ENCODE measurements at regions not wholly inside any gene's neighbourhood (a gene's known extent, or its start where the extent isn't known, plus 50 kb on each side); places are given as distances from the start of the nearest gene placed in this dataset.
A peak's percentile ranks its signal among the peaks of the same experiment; 100 is the strongest.

GRCh38 chr1:30319765-30320580 lies 403.4 kb downstream of the MATN1 start:
- H3K9me3 Mint-ChIP-seq, result no peaks in the 10 kb centered on the region
- peaks cover 12% of the 10 kb centered on the region for H3K27me3 Mint-ChIP-seq (ENCODE audit: insufficient read depth, low read depth)
- Histone ChIP-seq H3K36me3 (no peaks in the 10 kb centered on the region), H2AFZ (replicated peaks) (no peak overlapping the region), H3F3A (ENCODE audit: low read depth) (no peaks in the 10 kb centered on the region), H3K27me3 (no peaks in the 10 kb centered on the region), H3K4me2 (no peak overlapping the region), H3K79me2 (ENCODE audit: low read depth) (no peaks in the 10 kb centered on the region), H3K9me3 (ENCODE audit: low read depth) (no peaks in the 10 kb centered on the region), H4K20me1 (ENCODE audit: low read depth) (no peaks in the 10 kb centered on the region), H3K27ac (no peak overlapping the region), H3K4me1 (peaks cover 8% of the 10 kb centered on the region), H3K4me3 (no peak overlapping the region), H3K9ac (no peak overlapping the region)
- H3K4me1 Mint-ChIP-seq, result peaks cover 36% of the 10 kb centered on the region
- H3K4me3 Mint-ChIP-seq, result no peak overlapping the region
- H3K27ac Mint-ChIP-seq, result no peak overlapping the region
- H3K36me3 Mint-ChIP-seq, result no peaks in the 10 kb centered on the region
- no peak for DNase-seq (ENCODE audit: low spot score)
- no peak for TF ChIP-seq CTCF (IDR thresholded peaks at IDR 0.05)
- TF ChIP-seq EZH2phosphoT487 (IDR thresholded peaks at IDR 0.05), result no peak
- TF ChIP-seq EZH2 (IDR thresholded peaks at IDR 0.05), result no peak

DNA sequence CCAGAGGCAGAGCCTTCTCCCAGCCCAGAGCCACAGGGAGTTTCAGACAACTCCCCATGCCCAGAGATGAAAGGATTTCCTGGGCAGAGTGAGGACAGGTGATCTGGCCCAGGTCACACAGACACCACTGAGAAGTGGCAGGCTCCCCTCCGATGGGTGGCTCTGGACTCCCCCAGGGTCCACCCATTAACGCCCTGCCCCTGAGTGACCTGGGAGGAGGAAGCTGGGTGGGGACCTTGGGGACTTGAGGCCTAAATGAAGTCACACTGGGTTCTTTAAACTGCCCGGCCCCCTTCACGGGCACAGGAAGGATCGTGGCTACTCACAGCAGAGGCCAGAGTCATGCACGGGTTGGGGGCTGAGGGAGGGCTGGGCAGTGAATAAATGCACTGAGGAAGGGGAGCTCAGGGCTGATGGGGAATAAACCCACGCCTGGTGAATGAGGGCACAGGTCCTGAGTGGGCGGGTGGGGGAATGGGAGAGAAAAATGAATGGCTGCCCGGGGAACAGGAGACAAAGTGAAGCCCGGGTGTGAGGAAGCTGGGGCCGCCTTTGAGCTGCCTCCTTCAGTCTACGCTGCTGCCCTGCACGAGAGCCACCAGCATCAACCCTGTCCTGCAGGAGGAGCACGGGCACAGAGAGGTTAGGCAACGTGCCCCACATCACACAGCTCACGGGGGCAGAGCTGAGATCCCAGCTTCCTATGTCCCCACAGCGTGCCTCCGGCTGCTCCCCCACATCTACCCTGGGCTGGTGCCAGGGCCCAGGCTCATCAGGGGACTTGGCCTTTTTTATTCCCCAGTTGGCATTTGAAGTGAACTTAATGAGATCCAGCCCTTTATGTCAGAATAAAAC lies 404.3 kb downstream of the MATN1 start:
- Mint-ChIP-seq H3K27ac (peak overlapping the region; percentile 21), H3K36me3 (no peaks in the 10 kb centered on the region), H3K4me3 (no peak overlapping the region), H3K4me1 (peaks cover 36% of the 10 kb centered on the region), H3K9me3 (no peaks in the 10 kb centered on the region), H3K27me3 (ENCODE audit: insufficient read depth, low read depth) (peaks cover 17% of the 10 kb centered on the region)
- TF ChIP-seq EZH2phosphoT487 (IDR thresholded peaks at IDR 0.05) (no peak), EZH2 (IDR thresholded peaks at IDR 0.05) (no peak), CTCF (IDR thresholded peaks at IDR 0.05) (no peak)
- H3K9me3 ChIP-seq (ENCODE audit: low read depth), result no peaks in the 10 kb centered on the region
- no peaks in the 10 kb centered on the region for H3K27me3 ChIP-seq
- H3K27ac ChIP-seq, result no peak overlapping the region
- peaks cover 8% of the 10 kb centered on the region for H3K4me1 ChIP-seq
- H3K4me2 ChIP-seq, result no peak overlapping the region
- H3F3A ChIP-seq (ENCODE audit: low read depth), result no peaks in the 10 kb centered on the region
- H4K20me1 ChIP-seq (ENCODE audit: low read depth), result no peaks in the 10 kb centered on the region
- H3K36me3 ChIP-seq, result no peaks in the 10 kb centered on the region
- no peak for DNase-seq (ENCODE audit: low spot score)
- no peak overlapping the region for H2AFZ ChIP-seq (replicated peaks)
- H3K79me2 ChIP-seq (ENCODE audit: low read depth), result no peaks in the 10 kb centered on the region
- H3K4me3 ChIP-seq, result no peak overlapping the region
- no peak overlapping the region for H3K9ac ChIP-seq

GRCh38 chr1:30318413-30318812 lies 405.0 kb downstream of the MATN1 start:
- Mint-ChIP-seq H3K4me1 (peaks cover 29% of the 10 kb centered on the region), H3K27ac (peak overlapping the region; percentile 21), H3K36me3 (no peaks in the 10 kb centered on the region), H3K27me3 (ENCODE audit: insufficient read depth, low read depth) (peaks cover 17% of the 10 kb centered on the region), H3K4me3 (no peak overlapping the region), H3K9me3 (no peaks in the 10 kb centered on the region)
- H3K36me3 ChIP-seq, result no peaks in the 10 kb centered on the region
- TF ChIP-seq CTCF (IDR thresholded peaks at IDR 0.05) (peak; percentile 5), EZH2 (IDR thresholded peaks at IDR 0.05) (no peak)
- DNase-seq (ENCODE audit: low spot score), result no peak
- no peaks in the 10 kb centered on the region for H4K20me1 ChIP-seq (ENCODE audit: low read depth)
- H3K27ac ChIP-seq, result no peak overlapping the region
- no peaks in the 10 kb centered on the region for H3K27me3 ChIP-seq
- H2AFZ ChIP-seq (replicated peaks), result no peak overlapping the region
- peaks cover 8% of the 10 kb centered on the region for H3K4me1 ChIP-seq
- no peaks in the 10 kb centered on the region for H3K79me2 ChIP-seq (ENCODE audit: low read depth)
- no peaks in the 10 kb centered on the region for H3K9me3 ChIP-seq (ENCODE audit: low read depth)
- H3F3A ChIP-seq (ENCODE audit: low read depth), result no peaks in the 10 kb centered on the region
- H3K4me3 ChIP-seq, result no peak overlapping the region
- no peak overlapping the region for H3K9ac ChIP-seq
- H3K4me2 ChIP-seq, result no peak overlapping the region

All from neural progenitor cell (in vitro differentiated cells).